Activated naive CD4-positive, alpha-beta T cell treated with anti-CD3 and anti-CD28 coated beads, Interleukin-2, amount 50 U/mL, for 24 hours (primary cell): ENCODE measurements at regions not wholly inside any gene's neighbourhood (a gene's known extent, or its start where the extent isn't known, plus 50 kb on each side); places are given as distances from the start of the nearest gene placed in this dataset.
"Not testable (repeated sequence)": the region's sequence is repeated elsewhere in the genome, so short reads cannot be mapped to it uniquely, and the experiment has no call there.

Experiments
- H3K27ac Mint-ChIP-seq: one replicate; pipeline ENCODE4 v1.8.0; 2021; ENCODE audit warnings: mild to moderate bottlenecking, mixed read lengths
- H3K27me3 Mint-ChIP-seq: one replicate; pipeline ENCODE4 v1.8.0; 2021; ENCODE audit warnings: mixed read lengths
- H3K36me3 Mint-ChIP-seq: one replicate; pipeline ENCODE4 v1.8.0; 2021; ENCODE audit warnings: mixed read lengths
- H3K4me1 Mint-ChIP-seq: one replicate; pipeline ENCODE4 v1.8.0; 2021; ENCODE audit warnings: mixed read lengths
- H3K4me3 Mint-ChIP-seq: one replicate; pipeline ENCODE4 v1.8.0; 2021; ENCODE audit warnings: mild to moderate bottlenecking, mixed read lengths
- H3K9me3 Mint-ChIP-seq: one replicate; pipeline ENCODE4 v1.8.0; 2021; ENCODE audit warnings: mixed read lengths

DNA sequence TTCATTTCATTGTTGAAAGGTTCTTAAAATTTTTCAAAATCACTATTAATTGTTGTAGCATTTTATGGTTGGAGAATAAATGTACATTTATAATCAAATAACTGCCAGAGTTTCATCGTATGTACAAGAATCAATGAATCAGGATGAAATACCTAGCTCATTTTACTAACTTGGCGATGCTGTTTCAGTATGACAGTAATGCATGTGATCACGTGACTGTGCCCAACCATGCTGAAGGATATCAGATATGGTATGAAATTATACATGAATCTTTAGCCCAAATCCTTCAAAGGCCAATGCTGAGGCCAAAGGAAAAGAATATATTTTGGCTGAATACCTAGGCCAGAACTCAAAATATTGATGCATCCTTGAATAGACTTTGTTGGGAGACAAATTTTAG lies 288.3 kb upstream of the TGFBR2 start:
- Mint-ChIP-seq H3K27me3 (no peaks in the 10 kb centered on the region), H3K36me3 (peaks cover 4% of the 10 kb centered on the region), H3K27ac (no peak overlapping the region), H3K4me1 (peaks cover 28% of the 10 kb centered on the region), H3K4me3 (no peak overlapping the region), H3K9me3 (peaks cover 6% of the 10 kb centered on the region)

DNA sequence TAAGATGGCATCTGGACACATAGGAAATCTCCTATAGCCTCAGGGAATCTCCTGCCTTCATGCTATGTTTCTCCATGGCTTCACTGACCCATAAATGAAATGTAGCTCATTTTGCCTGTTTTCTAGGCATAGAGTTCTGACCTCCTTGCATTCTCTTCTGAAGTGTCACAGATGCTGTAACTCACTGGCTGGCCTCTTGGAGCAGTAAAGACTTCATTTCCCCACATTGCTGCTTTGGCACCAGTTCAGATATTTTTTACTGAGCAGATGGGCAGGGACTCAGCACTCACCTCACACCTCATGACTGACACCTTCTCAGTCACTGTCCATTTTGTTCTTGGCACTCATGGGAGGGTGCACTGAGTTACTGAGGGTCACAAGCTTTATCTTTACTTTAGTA lies 286.7 kb upstream of the TGFBR2 start:
- H3K27ac Mint-ChIP-seq = peak overlapping the region; percentile 78

DNA sequence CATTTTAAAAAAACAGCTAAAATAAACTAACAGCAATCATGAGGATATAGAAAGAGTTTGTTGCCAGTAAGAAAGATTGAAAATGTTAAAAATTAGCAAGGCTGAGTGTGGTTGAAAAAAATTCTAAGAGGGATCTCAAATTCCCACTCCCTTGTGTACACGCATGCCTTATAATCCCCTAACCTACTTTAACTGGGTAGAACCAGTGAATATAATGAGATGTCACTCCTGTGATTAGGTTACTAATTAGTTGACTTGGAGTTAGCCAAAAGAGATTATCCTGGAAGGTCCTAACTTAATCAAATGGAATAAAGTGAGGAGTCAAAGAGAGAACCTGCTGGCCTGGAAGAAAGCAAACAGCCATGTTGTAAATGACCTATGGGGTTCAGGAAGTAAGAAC lies 286.0 kb upstream of the TGFBR2 start:
- peaks cover 28% of the 10 kb centered on the region for H3K4me1 Mint-ChIP-seq
- H3K4me3 Mint-ChIP-seq = no peak overlapping the region
- H3K27ac Mint-ChIP-seq = peak overlapping the region; percentile 51
- peaks cover 6% of the 10 kb centered on the region for H3K36me3 Mint-ChIP-seq
- H3K9me3 Mint-ChIP-seq = peaks cover 12% of the 10 kb centered on the region
- H3K27me3 Mint-ChIP-seq = no peaks in the 10 kb centered on the region

More for the DNA sequence above, 286.7 kb upstream of the TGFBR2 start:
- Mint-ChIP-seq H3K27me3 (no peaks in the 10 kb centered on the region), H3K36me3 (peaks cover 6% of the 10 kb centered on the region), H3K4me1 (peaks cover 28% of the 10 kb centered on the region), H3K4me3 (no peak overlapping the region), H3K9me3 (peaks cover 12% of the 10 kb centered on the region)

DNA sequence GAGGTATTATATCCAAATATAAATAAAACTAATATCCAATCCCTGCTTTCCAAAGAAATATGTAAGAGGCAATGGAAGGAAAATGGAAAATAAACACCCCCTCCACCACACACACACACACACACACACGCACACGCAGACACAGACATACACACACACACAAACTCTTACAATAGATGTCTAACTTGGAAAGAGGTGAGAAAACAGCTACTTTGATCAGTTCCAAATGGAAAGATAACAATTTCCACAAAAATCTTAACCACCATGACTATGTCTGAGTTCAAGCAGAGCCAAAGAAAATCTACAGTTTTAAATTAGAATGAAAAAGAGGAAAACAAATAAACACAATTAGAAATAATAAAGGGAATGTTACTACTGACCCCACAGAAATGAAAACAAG lies 285.3 kb upstream of the TGFBR2 start:
- peaks cover 6% of the 10 kb centered on the region for H3K36me3 Mint-ChIP-seq
- no peaks in the 10 kb centered on the region for H3K27me3 Mint-ChIP-seq
- no peak overlapping the region for H3K27ac Mint-ChIP-seq
- peaks cover 12% of the 10 kb centered on the region for H3K9me3 Mint-ChIP-seq
- no peak overlapping the region for H3K4me3 Mint-ChIP-seq
- H3K4me1 Mint-ChIP-seq = peaks cover 30% of the 10 kb centered on the region

DNA sequence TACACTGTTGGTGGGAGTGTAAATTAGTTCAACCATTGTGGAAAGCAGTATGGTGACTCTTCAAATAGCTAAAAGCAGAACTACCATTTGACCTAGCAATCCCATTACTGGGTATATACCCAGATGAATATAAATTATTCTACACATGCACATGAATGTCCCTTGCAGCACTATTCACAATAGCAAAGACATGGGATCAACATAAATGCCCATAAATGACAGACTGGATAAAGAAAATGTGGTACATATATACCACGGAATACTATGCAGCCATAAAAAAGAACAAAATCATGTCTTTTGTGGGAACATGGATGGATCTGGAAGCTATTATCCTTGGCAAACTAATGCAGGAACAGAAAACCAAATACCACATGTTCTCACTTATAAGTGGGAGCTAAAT lies 282.8 kb upstream of the TGFBR2 start:
- not testable (repeated sequence) for H3K4me3 Mint-ChIP-seq, H3K36me3 Mint-ChIP-seq, H3K27me3 Mint-ChIP-seq, H3K27ac Mint-ChIP-seq
- Mint-ChIP-seq H3K9me3 (peaks cover 12% of the 10 kb centered on the region), H3K4me1 (peaks cover 33% of the 10 kb centered on the region)

DNA sequence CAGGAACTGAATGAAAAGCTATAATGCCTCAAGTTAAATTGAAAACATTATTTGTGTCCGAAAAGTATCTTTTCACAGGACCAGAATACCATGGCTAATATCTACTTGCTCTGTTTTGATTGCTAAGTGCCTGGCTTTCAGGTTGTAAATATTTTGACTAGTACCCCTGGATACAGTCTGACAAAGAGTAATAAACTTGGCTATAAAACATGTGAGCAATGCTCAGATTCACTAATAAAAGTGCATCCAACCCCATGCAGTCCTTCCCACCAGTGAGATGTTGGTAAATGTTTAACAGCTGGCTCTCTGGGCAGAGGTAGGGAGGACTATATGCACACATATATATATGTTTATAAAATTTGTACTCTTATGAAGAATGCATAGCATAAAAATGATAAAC lies 281.8 kb upstream of the TGFBR2 start:
- H3K4me1 Mint-ChIP-seq = peaks cover 31% of the 10 kb centered on the region
- no peak overlapping the region for H3K27ac Mint-ChIP-seq
- no peaks in the 10 kb centered on the region for H3K27me3 Mint-ChIP-seq
- no peak overlapping the region for H3K4me3 Mint-ChIP-seq
- H3K36me3 Mint-ChIP-seq = peaks cover 6% of the 10 kb centered on the region
- H3K9me3 Mint-ChIP-seq = peaks cover 12% of the 10 kb centered on the region

DNA sequence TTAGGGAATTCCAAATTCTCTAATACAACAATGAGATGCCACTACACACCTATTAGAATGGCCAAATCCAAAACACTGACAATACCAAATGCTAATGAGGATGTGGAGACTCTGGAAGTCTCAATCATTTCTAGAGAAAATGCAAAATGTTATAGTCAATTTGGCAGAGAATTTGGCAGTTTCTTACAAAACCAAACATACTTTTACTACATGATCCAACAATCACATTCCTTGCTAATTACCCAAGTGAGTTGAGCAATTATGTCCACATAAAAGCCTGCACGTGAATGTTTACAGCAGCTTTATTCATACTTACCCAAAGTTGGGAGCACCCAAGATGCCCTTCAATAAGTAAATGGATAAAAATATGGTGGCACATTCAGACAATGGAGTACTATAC lies 278.4 kb upstream of the TGFBR2 start:
- H3K9me3 Mint-ChIP-seq, H3K36me3 Mint-ChIP-seq, H3K27me3 Mint-ChIP-seq, H3K4me3 Mint-ChIP-seq, H3K27ac Mint-ChIP-seq: not testable (repeated sequence)
- H3K4me1 Mint-ChIP-seq = peaks cover 46% of the 10 kb centered on the region

DNA sequence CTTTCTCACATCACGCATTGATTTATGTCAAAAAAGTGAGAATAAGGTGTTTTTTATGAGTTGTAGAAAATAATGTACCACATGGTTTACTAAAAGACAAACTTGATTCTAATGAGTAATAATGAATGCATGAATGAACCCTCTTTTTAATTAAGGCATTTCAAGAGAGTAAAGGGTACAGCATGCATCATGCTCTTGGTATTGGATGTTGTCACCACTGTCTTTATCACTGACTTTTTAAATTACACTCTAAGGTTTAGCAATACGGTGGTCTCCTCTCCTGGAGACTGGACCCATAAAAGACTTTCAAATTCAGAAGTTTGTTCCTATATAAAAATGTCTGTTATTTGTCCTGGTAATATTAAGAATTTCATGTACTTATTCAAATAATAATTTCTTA lies 277.5 kb upstream of the TGFBR2 start:
- H3K36me3 Mint-ChIP-seq = not testable (repeated sequence)

DNA sequence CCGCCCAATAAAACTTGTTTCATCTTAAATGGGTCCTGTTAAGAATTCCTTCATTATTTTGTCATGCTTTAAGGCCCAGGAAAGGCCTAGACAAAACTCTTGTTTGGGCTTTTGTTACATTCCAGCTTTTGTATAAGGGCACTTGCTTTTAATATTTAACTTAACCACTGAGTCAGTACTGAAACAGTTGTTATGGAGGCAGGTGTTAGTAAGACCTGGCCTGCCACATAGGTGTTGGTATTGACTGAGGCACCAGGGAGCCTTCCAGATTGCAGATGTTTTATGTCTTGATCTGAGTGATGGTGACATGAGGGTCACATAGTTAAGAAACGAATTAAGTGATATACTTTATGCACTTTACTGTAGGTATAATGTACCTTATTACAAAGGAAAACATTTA lies 274.9 kb upstream of the TGFBR2 start:
- H3K4me3 Mint-ChIP-seq = no peak overlapping the region
- no peak overlapping the region for H3K27ac Mint-ChIP-seq

More for the DNA sequence above, 277.5 kb upstream of the TGFBR2 start:
- H3K4me1 Mint-ChIP-seq = peaks cover 52% of the 10 kb centered on the region
- not testable (repeated sequence) for H3K4me3 Mint-ChIP-seq, H3K27me3 Mint-ChIP-seq, H3K27ac Mint-ChIP-seq, H3K9me3 Mint-ChIP-seq

DNA sequence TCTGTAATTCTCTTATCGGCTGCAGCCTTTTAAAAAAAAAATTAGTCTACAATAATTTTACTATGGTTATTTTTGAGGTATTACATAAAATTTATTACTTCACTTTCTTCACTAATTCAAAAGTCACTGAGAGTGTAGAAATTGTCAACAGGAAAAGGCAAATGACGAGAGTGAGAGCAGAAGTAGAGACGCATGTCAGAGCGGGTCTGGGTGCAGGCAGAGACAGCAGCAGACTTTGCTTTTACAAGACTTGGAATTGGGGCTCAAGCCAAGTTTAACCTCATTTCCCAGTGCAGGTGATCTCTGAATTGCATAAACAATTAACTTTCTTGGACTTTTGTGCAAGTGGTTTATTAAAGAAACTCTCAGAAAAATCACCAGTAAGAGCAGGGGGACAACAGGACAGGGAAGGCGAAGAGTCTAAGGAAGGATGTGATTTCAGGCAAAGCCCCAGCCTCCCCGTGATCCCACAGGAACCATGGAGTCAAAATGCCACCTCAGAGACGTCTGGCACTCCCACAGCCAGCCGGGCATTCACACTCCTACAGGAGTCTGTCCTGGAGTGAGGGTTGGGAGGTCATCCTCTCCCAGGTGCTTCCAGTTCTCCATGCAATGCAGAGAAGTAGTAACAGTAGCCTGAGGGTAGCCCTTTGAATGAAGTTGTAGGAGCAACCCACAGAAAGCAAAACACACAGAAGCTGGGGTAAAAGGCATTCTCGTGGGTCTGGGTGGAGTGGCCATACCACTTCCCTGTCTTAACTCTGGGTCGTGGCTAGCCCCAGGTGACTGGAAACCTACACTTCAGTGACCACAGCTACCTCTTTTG lies 274.0 kb upstream of the TGFBR2 start:
- Mint-ChIP-seq H3K27ac (peak overlapping the region; percentile 87), H3K27me3 (no peaks in the 10 kb centered on the region), H3K36me3 (no peaks in the 10 kb centered on the region), H3K4me3 (peak overlapping the region; percentile 84), H3K9me3 (no peaks in the 10 kb centered on the region), H3K4me1 (peaks cover 45% of the 10 kb centered on the region)

More for the DNA sequence above, 274.9 kb upstream of the TGFBR2 start:
- no peaks in the 10 kb centered on the region for H3K9me3 Mint-ChIP-seq
- H3K4me1 Mint-ChIP-seq = peaks cover 45% of the 10 kb centered on the region
- H3K36me3 Mint-ChIP-seq = no peaks in the 10 kb centered on the region
- H3K27me3 Mint-ChIP-seq = no peaks in the 10 kb centered on the region

DNA sequence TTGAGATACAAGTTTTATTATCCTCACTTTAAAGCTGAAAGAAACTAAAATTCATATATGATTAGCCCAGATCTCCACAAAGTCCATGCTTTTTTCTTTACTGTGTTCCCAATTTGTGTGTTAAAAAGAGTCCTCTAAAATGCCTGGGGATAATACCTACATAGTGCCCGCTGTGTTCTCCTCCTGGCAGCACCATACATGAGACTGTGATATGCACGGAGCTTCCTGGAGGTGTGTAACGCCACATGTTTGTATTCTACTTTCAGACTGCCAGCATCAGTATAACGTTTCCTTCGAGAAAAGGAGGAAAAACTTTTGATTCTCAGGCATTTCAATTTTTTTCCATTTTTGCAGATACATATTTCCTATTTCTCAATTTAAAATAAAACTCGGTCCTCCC lies 273.3 kb upstream of the TGFBR2 start:
- H3K9me3 Mint-ChIP-seq = no peaks in the 10 kb centered on the region
- H3K4me3 Mint-ChIP-seq = peak overlapping the region; percentile 84
- no peaks in the 10 kb centered on the region for H3K36me3 Mint-ChIP-seq
- H3K4me1 Mint-ChIP-seq = peaks cover 44% of the 10 kb centered on the region
- no peaks in the 10 kb centered on the region for H3K27me3 Mint-ChIP-seq
- H3K27ac Mint-ChIP-seq = peak overlapping the region; percentile 70

DNA sequence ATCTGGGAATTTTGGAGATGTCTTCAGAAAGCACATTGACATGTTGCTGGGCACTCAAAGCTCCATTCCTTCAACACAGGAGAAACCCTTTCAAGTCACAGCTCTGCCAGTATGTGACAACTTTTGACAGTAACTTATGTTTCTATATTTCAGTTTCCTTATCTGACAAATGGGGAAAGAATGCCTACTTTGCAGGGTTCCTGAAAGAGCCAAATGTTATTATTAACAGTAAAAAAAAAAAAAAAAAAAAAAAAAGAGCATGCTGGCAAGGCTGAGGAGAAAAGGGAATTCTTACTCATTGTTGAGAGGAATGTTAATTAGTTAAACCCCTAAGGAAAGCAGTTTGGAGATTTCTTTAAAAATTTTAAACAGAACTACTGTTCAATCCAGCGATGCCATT lies 272.5 kb upstream of the TGFBR2 start:
- peaks cover 39% of the 10 kb centered on the region for H3K4me1 Mint-ChIP-seq
- no peaks in the 10 kb centered on the region for H3K36me3 Mint-ChIP-seq
- no peaks in the 10 kb centered on the region for H3K9me3 Mint-ChIP-seq
- H3K27me3 Mint-ChIP-seq = no peaks in the 10 kb centered on the region
- no peak overlapping the region for H3K4me3 Mint-ChIP-seq
- no peak overlapping the region for H3K27ac Mint-ChIP-seq

DNA sequence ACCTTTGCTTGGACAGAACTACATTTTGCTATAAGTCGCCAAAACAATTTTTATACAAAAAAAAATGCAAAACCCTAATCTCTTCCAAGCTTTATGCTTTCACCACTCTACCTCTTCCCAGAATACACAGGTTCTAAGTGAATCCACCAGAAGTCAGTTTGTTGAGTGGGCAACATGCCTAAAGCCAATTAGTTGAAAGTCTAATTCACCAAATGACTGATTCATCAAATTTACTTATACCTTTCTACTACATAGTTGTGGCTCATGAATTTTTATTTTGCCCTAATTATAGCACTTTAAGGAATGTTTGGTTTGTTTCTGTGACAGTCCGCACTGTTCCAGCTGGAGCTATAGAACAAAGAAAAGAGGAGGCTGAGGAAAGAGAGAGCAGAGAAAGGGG lies 265.9 kb upstream of the TGFBR2 start:
- Mint-ChIP-seq H3K9me3 (peaks cover 12% of the 10 kb centered on the region), H3K27ac (peak overlapping the region; percentile 13), H3K36me3 (no peaks in the 10 kb centered on the region), H3K4me1 (peaks cover 41% of the 10 kb centered on the region), H3K4me3 (no peak overlapping the region), H3K27me3 (no peaks in the 10 kb centered on the region)

DNA sequence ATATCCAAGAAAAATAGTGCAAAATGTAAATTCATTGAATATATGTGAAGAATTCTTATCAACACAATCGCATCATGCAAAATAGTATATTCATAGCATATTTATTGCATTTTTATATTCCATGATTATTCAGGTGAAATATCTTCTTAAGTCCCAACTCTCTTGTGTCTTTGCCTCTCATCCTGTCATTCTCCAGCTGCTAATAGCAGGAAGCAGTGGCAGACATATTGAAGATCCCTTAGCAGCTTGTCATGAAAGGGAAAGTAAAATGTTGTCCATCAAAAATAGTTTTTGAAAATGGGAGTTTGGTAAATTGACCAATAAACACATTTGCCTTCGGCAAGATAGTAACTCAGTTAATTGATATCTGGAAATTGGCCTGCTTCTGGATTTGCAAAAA lies 265.3 kb upstream of the TGFBR2 start:
- H3K4me3 Mint-ChIP-seq = no peak overlapping the region
- H3K27me3 Mint-ChIP-seq = no peaks in the 10 kb centered on the region
- H3K4me1 Mint-ChIP-seq = peaks cover 47% of the 10 kb centered on the region

DNA sequence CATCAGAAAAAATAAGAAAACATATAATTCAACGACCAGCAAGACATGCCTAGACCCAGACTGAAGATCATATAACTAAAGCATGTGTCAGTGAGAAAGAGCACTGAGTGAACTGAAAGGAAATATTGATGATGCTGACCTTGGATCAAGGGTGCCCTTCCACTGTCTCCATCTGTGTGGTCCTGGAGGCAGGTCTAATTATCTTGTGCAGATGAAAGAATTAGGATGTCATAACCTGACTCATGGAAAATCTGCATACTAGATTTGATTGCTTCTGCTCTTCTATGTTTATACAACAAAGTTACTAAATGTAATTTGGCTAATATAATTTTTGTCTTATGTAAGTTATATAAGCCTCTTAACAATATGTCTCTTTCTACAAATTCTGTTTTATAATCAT lies 264.6 kb upstream of the TGFBR2 start:
- peaks cover 52% of the 10 kb centered on the region for H3K4me1 Mint-ChIP-seq
- peak overlapping the region; percentile 90 for H3K27ac Mint-ChIP-seq
- no peaks in the 10 kb centered on the region for H3K27me3 Mint-ChIP-seq
- H3K9me3 Mint-ChIP-seq = peaks cover 12% of the 10 kb centered on the region
- H3K4me3 Mint-ChIP-seq = no peak overlapping the region
- no peaks in the 10 kb centered on the region for H3K36me3 Mint-ChIP-seq

More for the DNA sequence above, 265.3 kb upstream of the TGFBR2 start:
- Mint-ChIP-seq H3K36me3 (no peaks in the 10 kb centered on the region), H3K9me3 (peaks cover 12% of the 10 kb centered on the region), H3K27ac (no peak overlapping the region)

DNA sequence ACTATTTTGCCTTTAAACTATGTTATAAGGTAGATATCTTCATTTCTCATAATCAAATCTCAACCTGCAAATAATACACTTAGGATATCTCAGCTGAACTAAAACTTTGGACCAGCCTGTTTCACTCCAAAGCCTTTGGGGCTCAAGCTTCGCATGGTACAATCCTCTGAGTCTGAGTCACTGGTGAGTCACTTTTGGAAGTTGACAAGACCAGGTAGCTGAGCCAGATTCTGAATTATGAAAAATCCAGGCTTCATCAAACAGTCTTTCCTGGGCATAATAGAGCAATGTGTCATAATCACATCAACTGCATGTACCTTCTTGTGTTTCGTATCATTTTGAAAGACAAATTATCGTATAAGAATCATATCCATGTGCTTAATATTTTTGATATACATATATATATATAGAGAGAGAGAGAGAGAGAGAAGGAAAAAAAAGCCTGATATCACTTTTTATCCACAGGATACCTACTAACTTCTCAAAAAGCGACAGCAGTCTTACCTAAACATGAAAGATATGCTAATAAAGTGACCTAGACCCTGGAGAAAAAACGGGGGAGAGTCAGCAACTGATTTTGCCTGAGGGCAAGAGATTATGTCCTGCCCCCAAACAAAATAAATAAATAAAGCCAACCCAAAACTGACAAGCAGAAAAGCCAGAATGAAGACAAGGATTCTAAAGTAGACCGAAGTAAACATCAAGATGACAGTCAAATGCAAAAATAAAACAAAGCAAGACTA lies 263.9 kb upstream of the TGFBR2 start:
- Mint-ChIP-seq H3K9me3 (peaks cover 12% of the 10 kb centered on the region), H3K4me3 (peak overlapping the region; percentile 16), H3K27ac (peak overlapping the region; percentile 90), H3K4me1 (peaks cover 58% of the 10 kb centered on the region), H3K36me3 (peaks cover 2% of the 10 kb centered on the region), H3K27me3 (no peaks in the 10 kb centered on the region)
